NCI-H82 treated with DMSO at 0.1 percent for 48 hours (cell line): ENCODE measurements at regions not wholly inside any gene's neighbourhood (a gene's known extent, or its start where the extent isn't known, plus 50 kb on each side); places are given as distances from the start of the nearest gene placed in this dataset.

Experiments used
- DNase-seq: peaks from one replicate; lab custom pipeline; 2025; ENCODE audit not compliant: unreplicated experiment; lab: John Stamatoyannopoulos, UW

DNA sequence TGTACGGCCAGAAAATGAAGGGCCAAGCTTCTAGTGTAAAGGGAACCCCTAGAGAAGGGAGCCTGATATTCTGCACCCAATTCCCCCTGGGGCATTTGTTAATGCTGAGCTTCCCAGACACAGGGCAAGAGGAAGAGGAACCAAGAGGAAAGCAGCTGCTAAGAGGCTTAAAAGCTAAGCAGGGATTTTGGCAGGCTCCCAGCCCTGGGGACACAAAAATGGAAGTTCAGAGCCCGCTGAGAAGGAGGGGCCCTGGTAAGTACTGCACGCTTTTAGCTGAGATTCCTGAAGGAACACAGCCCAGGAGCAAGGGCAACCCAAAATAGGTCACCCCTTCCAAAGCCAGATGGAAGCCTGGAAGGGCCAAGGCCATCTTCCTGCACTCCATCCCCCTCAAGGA, 387.3 kb upstream of the MGMT start:
- peak; percentile 31 for DNase-seq

DNA sequence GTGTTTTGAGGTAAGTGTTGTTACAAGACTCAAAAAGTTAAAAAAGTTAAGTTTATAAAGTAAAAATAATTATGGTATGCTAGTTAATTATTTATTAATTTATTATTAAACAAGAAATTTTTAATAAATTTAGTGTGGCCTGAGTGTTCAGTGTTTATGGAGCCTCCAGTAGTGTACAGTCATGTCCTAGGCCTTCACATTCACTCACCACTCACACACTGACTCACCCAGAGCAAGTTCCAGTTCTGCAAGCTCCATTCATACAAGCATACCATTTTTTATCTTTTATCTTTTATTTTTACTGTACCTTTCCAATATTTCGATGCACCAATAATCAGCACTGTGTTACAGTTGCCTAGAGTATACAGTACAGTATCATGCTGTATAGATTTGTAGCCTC, 381.2 kb upstream of the MGMT start:
- no peak for DNase-seq

DNA sequence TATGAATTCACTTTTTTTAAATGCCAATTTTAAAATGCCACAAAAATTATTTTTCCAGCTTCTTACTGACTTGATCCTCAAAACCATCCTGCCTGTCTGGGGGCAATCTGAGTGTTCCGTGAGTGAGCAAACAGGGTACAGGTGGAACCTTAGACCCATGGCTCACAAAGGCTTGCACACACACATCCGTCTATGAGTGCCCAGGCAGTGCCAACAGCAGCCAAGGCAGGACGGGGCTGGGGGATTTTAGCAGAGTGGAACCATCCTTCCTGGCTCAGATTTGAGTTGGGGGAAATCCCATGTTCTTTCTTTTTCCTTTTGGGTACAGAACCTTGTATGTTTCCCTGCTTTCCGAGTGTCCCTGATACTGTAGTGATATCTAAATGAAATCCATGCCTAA, 377.7 kb upstream of the MGMT start:
- DNase-seq: no peak

DNA sequence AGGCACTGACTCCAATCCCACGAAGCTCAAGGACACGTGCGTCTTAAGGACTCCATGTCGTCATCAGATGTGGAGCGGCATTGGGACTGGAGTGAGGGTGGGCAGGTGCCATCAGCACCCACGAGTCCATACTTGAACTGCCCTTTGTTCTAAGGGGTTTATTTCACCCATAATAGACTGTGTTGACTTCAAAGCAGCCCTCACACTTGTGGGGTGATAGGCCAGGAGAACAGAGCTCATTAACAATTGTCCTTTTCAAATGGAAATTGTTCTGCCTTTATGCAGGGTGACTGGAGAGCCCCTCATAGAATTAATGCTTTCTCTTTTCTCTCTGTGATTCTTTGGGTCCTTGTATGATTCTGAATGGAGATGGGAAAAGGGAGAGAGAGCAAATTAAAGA, 376.9 kb upstream of the MGMT start:
- DNase-seq: no peak

DNA sequence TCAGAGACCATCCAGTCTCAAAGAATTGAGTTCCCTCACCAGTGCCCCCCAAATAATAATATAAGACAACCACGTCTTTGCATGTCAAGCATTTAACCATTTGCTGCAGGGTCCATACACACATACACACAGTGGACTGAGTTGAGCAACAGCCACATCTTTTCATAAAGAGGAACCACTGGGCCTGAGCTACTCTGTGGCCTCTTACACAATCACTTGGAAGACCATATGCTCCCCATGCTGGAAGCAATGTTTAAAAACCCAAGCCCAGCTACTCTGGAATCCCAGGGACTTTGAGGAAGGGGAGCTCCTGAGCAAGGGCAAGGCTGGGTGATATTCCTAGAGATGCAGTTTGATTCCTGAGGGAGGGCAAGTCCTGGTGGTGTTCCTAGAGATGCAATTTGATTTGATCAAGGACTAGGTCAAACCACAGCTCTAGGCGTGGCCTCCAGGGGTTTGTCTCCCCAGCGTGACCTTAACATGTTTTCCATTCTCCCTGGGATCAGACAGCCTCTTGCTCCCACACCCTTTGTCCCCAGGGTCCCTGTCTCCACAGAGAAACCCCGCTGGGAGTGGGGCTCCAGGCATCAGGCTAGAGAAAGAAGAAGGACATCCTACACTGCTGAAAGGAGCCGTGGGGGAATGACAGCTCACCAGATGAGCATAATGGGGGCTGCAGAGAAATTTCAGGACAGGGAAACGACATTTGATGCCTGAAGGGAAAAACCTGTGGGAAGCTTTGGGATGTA, 376.2 kb upstream of the MGMT start:
- no peak for DNase-seq

DNA sequence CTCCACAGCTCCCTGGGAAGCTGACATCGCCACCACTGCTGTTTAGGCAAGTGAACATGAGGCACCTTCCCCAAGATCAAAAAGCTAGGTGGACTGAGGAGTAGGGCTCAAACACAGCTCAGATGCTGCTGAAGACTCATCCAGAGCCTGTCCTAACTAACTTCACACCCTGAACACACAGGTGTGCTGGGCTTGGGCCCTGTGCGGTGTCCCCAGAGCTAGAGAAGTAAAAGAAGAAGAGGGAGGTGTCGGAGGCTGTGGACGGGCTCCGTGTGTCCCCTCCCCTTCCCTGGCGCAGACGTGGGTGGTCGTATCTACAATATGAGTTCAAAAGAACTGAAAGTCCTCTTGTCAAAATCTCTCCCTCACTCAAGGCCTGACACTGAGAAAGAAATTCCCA, 373.4 kb upstream of the MGMT start:
- no peak for DNase-seq

DNA sequence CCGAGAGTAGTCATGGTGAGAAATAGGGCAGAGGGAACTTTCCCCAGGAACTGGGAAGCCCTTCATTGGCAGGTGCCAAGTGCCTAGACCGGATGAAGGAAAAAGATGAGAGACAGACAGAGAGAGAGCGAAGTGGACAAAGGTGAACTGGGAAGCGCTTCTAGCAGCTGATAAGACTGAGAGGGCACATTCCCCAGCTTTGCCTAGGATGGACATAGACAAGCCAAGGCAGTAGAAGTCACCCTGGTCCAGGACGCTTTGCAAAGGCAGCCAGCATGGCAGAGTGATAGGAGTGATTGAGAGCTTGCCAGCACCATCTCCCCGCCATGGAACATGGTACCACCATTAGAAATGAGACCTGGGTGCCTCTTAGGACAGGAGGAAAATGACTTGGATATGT, 372.8 kb upstream of the MGMT start:
- DNase-seq: no peak

DNA sequence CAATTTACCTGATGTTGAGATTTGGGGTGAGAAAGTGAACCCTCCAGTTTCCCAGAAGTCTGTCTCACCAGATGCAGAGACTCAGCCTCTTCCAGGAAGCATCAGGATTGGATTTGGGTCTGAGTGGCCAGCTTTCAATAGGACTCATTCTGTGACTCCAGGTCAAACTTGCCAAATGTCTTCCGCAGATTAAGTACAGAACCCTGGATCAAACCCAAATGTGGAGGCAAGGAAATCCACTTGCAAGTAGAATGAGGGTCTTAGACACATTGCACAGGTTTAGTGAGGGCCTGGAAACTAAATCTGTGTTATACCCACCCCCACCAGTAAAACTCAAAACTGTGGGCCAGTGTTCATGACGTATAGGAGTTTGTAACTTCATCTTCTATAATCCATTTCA, 372.2 kb upstream of the MGMT start:
- no peak for DNase-seq

DNA sequence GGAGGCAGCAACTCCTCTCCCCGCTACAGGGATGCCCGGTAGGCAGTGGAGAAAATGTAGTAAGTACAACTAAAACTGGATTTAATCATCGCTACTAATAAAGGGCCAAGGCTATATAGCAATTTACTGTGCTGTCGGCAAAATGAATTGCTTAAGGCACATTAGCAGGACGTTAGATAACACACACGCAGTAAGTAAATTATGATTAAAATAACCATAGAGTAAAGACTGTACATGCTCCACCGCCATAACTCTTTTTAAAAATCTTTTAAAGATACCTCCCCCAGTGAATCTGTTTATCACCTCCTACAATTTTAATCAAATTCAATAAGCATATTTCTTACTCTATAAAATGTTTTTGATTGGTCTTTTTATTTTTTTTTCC, 371.4 kb upstream of the MGMT start:
- no peak for DNase-seq

DNA sequence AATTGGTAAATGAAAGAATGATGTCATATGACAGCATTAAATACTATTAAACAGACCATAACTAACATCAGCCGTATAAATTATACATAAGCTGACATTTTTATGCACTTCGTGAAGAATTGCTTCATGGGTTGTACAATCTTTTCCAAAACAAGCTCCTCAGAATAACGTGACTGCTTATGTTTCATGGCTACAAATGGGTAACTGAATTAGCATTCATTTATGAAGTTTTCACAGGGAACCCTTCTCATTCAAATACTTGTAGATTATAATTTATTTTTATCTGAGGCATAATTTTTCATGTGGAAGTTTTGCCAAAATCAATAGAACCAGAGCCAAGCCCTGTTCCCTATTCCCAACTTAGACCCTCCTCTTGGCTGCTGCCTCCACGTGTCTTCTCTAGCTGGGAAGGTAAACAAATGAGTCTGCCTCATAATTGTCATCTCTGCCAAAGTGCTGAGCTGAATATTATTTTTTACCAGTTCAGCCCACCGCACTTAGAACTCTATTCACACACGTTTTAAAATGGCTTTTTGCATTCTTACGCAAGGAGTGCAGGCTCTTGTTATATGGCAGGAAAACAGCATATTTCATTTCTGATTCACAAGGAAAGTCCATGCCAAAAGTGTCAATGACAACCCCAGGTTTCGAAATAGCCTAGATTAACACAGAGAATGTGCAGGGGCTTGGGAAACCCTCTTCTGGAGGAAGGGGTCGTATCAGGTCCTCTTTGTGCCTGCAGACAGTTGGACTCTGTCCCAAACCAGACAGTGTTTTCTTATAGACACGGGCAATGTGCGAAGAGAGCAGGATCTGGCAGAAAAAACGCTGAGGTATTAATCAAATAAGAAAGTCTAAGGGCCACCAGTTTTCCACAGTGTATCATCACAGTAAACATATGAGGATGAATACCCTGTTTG, 370.7 kb upstream of the MGMT start:
- no peak for DNase-seq

DNA sequence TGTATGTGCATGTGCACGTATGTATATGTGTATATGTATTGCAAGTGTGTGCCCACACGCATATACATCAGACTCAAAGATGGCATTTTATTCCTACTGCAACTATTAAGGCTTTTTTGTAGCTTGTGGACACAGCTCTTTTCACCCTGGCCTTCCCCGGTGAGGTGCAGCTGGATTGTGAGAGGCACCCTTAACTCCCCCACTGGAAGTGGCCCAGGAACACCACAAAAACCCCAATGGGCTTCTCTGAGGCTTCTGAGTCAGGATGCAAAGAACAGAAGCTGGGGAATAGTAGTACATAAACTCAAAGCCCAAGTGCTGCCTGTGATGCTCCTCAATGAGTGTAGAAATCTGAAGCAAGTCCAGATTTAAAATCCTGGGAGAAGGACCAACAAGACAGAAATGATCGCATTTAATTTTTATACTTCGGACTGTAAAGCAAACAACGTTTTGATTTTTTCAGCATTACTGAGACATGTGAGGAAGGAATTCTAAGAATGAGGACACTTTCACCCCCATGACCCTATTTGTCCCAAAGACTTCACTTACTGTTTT, 369.2 kb upstream of the MGMT start:
- DNase-seq: no peak

DNA sequence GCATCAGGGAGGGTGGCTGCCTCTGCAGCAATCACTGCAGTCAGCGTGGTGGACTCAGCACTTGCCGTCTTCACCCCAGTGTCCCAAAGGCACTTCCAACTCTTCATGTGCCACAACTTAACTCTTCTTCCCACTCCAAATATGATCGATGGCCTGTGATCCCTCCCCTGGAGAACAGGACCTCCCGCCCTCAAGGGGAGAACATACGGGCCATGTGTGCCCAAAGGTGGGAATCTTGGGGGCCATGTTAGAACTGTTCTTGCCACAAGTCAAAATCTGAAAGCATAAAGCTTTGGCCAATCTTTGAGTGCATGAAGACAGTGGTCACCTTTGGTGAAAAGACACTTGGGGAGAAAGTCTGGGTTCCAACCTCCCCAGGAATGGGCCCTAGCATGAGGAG, 368.5 kb upstream of the MGMT start:
- DNase-seq: no peak

DNA sequence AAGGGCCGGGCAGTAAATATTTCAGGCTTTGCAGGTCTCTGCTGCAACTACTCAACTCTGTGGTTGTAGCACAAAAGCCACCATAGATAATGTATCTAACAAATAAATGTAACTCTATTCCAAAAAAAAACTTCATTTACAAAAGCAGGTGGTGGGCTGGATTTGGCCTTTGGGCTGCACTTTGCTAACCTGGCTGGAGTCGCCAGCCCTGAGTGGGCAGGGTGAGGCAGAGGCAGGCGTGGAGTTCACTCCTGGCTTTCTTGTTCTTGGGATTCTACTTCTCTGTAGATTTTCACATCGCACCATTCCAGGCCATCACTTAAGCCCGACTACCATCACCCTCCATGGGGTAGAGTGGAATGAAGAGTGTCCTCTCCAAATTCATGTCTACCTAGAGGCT, 367.6 kb upstream of the MGMT start:
- DNase-seq: no peak

DNA sequence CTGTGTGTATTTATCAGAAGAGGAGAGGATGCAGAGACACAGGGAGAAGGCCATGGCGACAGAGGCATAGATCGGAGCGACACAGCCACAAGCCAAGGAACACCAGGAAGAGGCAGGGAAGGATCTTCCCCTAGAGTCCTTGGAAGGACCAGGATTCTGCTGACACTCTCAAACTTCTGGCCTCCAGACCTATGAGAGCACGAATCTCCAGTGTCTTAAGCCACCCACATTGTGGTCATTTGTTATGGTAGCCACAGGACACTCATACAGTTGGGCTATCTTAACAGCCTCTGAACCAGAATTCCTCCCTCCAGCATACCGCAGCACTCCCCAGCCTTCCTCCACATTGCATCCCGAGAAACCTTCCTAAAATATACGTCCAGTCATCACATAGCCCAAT, 367.0 kb upstream of the MGMT start:
- DNase-seq: no peak

DNA sequence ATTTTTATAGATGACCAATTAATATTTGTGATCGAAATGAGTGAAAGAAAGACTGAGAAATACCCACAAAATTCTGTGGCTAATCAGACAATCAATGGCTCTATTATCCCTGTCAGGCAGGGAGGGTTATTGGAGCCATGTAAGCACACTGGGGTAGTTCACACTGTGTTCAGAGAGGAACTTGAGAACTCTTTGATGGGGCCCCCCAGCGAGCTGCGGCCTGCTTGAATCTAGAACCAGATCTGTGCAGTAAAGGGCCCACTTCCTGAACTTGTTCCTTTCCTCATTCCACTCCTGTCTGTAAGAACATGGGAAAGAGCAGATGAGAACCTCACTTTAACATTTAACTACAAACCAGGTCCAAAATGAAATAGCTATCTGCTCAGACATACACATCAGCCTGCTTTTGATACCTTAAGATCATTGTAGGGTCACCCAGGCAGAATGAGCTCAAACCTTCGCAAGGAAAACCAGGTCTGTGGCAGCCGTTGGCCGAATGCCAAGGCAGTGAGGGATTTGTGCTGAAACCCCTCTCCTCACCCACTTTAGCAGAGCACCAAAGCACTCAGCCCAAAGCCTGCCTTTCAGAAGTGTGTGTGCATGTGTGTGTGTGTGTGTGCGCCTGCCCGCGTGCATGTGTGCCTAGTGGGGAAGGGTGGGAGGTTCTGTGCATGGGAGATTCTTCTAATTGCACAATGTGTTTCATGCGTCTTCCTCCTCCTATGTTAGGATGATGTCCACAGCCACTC, 365.6 kb upstream of the MGMT start:
- no peak for DNase-seq

DNA sequence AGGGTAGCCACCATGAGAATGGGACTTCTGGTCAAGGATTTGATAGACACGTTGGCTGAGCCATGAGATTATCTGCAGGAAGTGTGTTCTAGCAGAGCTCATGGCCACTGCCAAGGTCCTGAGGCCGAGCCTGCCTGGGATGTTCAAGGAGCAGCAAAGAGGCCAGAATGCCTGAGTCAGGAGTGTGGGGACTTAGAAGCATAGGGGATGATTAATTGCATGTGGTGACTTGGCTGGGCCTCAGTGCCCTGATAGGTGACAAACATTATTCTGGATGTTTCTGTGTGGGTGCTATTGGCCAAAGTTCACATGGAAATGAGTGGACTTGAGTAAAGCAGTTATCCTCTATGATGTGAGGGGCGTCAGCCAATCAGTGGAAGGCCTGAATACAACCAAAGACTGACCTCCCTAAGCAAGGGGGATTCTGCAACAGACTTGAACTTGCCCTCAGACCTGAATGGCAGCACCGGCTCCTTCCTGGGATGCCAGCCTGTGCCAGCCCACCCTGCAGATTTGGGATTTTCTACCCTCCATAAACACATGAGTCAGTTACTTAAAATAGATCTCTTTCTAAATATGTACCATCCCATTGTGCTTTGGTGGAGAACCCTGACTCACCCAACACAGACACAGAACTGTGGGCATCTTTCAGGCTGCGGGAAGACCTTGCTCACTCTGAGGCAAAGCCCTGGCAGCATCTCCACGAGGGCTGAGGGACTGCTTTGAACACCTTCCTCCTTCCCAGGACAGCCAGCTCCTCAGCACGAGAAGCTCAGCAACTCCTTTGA, 363.9 kb upstream of the MGMT start:
- no peak for DNase-seq

DNA sequence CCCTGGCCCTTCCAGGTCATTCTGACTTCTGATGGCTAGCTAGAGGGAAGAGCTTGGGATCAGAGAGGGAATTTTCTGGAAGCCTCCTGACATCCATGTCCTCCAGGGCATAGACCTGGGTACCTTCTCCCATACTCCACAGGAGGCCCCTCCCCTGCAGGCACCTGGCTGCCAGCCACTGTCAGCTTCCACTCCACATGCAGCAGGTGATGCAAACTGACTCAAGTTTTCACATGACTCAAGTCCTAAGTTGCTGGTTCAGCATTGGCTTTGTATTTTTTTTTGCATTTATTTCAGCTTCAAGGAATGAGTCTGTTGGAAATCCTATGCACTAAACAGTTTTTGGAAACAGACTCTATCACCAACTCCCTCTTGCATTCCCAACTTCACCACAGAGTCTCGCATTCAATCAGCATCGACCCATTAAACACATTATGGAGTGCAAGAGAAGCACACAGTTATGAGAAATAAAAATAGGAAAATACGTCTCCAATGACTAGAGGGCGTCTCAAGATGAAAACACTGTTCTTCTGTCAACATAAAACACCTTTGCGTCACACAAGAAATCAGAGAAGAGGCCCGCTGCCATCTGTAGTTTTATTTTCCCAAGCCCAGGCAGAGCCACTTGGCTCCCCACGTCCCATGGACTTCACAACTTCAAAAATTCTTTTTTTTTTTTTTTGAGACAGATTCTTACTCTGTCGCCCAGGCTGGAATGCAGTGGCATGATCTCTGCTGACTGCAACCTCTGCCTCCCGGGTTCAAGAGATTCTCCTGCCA, 362.6 kb upstream of the MGMT start:
- DNase-seq: no peak

DNA sequence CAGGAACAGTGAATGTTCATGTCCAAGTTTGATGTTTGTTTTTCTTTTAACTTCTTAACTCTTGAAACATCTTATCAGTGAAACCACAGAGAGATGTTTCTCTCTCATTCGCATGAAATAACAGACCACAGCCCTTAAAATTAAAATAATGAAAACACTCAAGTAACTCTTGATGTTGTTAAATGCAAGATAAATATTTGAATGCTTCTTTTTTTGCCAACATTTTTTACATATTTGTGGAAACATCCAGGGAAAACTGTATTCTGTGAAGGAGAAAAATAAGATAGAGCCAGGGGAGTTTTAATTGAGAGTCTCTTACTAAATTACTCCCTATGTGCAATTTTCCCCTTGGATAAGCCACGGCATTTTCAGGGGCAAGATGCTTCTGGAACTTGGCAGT, 361.8 kb upstream of the MGMT start:
- no peak for DNase-seq

DNA sequence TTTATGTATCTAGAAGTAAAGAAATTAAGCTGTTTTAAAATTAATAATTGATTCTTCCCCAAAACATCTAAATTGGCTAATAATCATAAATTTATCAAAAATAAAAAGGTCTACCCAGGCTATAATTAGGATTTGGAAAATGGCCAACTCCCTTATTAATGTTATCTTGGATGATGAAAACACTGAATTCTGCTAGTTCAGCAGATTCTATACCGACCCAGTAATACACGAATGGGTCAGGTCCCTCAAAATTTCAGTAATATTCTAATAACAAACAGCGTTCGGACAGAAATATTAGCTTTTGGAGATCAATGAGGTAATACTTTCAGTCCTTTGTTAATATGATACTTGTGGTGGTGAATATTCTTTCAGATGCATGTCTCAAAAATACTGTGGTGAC, 360.7 kb upstream of the MGMT start:
- no peak for DNase-seq

DNA sequence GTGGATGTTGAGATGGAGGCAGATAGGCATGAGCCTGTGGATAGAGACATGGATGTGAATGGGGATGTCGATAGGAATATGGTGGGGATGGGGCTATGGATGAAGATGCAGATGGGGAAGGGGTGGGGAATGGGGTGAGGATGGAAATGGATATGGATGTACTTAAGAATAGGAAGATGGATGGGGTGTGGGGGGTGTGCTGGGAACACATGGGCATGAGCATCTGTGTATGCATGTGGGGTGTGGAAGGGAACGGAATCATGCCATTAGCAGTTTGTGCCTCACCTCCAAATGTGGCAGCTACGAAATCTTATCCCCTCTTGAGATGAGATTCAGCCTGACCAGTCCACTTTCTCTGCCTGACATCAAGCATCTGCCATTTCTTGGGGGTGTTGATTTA, 359.5 kb upstream of the MGMT start:
- no peak for DNase-seq
